GM21619 (cell line): ENCODE measurements at regions not wholly inside any gene's neighbourhood (a gene's known extent, or its start where the extent isn't known, plus 50 kb on each side); places are given as distances from the start of the nearest gene placed in this dataset.
"Not testable (repeated sequence)": the region's sequence is repeated elsewhere in the genome, so short reads cannot be mapped to it uniquely, and the experiment has no call there.

Source experiments
- ATAC-seq: cut with Tn5 transposase; IDR thresholded peaks from one replicate; pipeline ENCODE4 v1.9.1; 2021; ENCODE audit not compliant: unreplicated experiment

DNA sequence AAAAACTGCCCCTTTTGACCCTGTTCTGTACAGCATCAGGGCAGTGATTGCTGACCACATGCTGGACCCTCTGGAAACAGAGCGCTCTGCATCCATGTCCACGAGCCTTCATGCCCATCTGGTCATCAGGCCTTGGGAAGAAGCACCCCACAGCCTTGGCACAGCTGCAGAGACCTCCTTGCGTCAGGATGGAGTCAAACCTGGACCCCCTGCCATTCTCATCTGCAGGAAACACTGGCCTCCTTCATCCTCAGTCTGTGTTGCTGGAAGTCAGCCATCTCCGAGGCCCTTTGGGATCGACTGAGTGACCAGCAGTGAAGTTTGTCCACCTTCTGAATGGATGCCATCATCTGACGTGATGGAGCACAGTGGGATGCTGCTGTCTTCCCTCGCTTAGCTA lies 2138.3 kb upstream of the DEFB115 start:
- ATAC-seq, result no peak

DNA sequence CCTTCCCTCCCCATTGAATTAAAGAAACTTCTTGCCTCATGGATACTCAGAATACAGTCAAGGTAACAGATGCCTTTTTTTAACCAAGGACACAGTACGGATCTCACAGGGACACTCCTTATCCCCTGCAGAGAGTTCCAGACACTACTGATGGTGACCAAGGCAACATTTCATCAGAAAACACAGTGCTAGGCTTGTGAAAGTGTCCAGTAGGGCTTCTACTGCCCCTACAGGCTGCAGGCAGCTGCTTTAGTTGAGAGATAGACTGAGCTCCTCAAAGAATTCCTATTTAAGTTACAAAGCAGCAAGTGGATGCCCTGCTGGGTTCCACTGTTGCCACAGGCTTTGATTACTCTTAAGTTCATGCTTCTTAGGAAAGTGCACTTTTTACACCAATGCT lies 2137.8 kb upstream of the DEFB115 start:
- ATAC-seq, result not testable (repeated sequence)

- not testable (repeated sequence) for ATAC-seq
These were observed 2137.4 kb upstream of the DEFB115 start for GRCh38 chr20:29120088-29120487.

- ATAC-seq, result not testable (repeated sequence)
These were observed 2136.9 kb upstream of the DEFB115 start for GRCh38 chr20:29120575-29120974.

- not testable (repeated sequence) for ATAC-seq
These were observed 2134.7 kb upstream of the DEFB115 start for GRCh38 chr20:29122784-29123183.

GRCh38 chr20:29123861-29124260 lies 2133.6 kb upstream of the DEFB115 start:
- ATAC-seq, result no peak
